ENCODE measurements at regions not wholly inside any gene's neighbourhood (a gene's known extent, or its start where the extent isn't known, plus 50 kb on each side); places are given as distances from the start of the nearest gene placed in this dataset.

DNA sequence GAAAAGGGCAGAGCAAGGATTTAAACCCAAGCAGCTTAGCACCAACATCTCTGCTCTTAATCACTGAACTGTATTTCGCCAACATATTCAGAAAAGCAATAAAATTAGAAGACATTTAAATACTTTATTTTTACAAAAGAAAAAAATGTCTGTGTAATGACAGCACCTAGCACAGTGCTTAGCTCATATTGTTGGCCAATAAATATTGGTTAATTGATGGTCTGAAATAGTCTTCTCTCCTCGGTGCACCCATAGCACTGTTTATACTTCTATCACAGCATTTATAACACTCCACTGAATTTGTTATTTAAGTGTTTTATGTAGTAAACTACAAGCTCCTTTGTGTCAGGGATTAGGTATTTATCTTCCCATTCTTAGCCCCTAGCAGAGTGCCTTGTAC is 70.9 kb upstream of the PLPPR4 start:
- no peak overlapping the region for H4K91ac ChIP-seq (replicated peaks; ENCODE audit: insufficient read length, low read length)
- 91% methylated on average over 2 of the region's 2 CpGs; no CpG with 5 or more reads in 1 of the 2 experiments for WGBS, 2 experiments (ENCODE audit: extremely low coverage in 1 of 2, insufficient coverage in 1 of 2, insufficient read length in 1 of 2, insufficient replicate concordance in 2 of 2, low coverage in 1 of 2, low lambda C conversion rate in 2 of 2, missing lambda C conversion rate in 1 of 2)
- H3K14ac ChIP-seq (ENCODE audit: insufficient read length), result no peak overlapping the region
- H3K4me2 ChIP-seq (ENCODE audit: insufficient read depth in 1 of 2, low read depth in 2 of 2, low read length in 2 of 2), result no peak overlapping the region
- H3K9me3 ChIP-seq (ENCODE audit: insufficient read depth in 2 of 2, low read depth in 1 of 2, low read length in 1 of 2), result no peaks in the 10 kb centered on the region
- H4K5ac ChIP-seq (ENCODE audit: insufficient read length, low read depth, low read length), result no peak overlapping the region
- no peak overlapping the region for H3K4ac ChIP-seq (replicated peaks; ENCODE audit: insufficient read length, low read depth, low read length)
- H3K4me3 ChIP-seq (ENCODE audit: extremely low read depth in 1 of 4, insufficient read depth in 2 of 4, low read depth in 3 of 4, low read length in 4 of 4), result no peak overlapping the region
- no peak overlapping the region for H3K23ac ChIP-seq (ENCODE audit: insufficient read length)
- ChIA-PET CTCF (ENCODE audit: partially characterized antibody) (no interaction called here), POLR2A (ENCODE audit: partially characterized antibody) (no interaction called here)
- no peak overlapping the region for H2BK20ac ChIP-seq (ENCODE audit: low read length)
- no peak overlapping the region for H3K9ac ChIP-seq (replicated peaks in 1 of 4; ENCODE audit: extremely low read depth in 1 of 4, low read depth in 3 of 4, low read length in 3 of 4)
- no peaks in the 10 kb centered on the region for H3K36me3 ChIP-seq (ENCODE audit: control insufficient read depth in 2 of 4, insufficient read depth in 4 of 4, low read length in 3 of 4)
- FAIRE-seq (no peak), DNase-seq (ENCODE audit: low read depth in 1 of 2, low spot score in 2 of 2) (no peak)
- H2AK5ac ChIP-seq (ENCODE audit: low read depth, low read length), result no peak overlapping the region
- H3K4me1 ChIP-seq (replicated peaks in 1 of 4; ENCODE audit: control insufficient read depth in 3 of 4, insufficient read depth in 4 of 4, low read length in 3 of 4), result no peaks in the 10 kb centered on the region
- no peaks in the 10 kb centered on the region for H3K23me2 ChIP-seq (ENCODE audit: low read depth, low read length)
- H2BK5ac ChIP-seq (ENCODE audit: low read depth, low read length), result no peak overlapping the region
- no peaks in the 10 kb centered on the region for H3K79me1 ChIP-seq (ENCODE audit: low read depth, low read length)
- no peak overlapping the region for H2BK15ac ChIP-seq (ENCODE audit: low read length)
- no peaks in the 10 kb centered on the region for H3K79me2 ChIP-seq (ENCODE audit: control insufficient read depth in 1 of 2, insufficient read depth in 2 of 2, low read length in 2 of 2)
- H3K56ac ChIP-seq (replicated peaks; ENCODE audit: insufficient read length, low read depth, low read length), result no peak overlapping the region
- H3K18ac ChIP-seq (ENCODE audit: extremely low read depth, low read length), result no peak overlapping the region
- no peak overlapping the region for H4K8ac ChIP-seq (ENCODE audit: extremely low read depth, insufficient read depth, low read length)
- no peak overlapping the region for H2BK12ac ChIP-seq (ENCODE audit: low read depth, low read length)
- H2AFZ ChIP-seq (ENCODE audit: low read length), result no peak overlapping the region
- no peak overlapping the region for H3K27ac ChIP-seq (ENCODE audit: low read depth, low read length)
- no peak overlapping the region for H2BK120ac ChIP-seq (replicated peaks; ENCODE audit: low read depth, low read length)
- H3K27me3 ChIP-seq (replicated peaks in 1 of 4; ENCODE audit: control insufficient read depth in 3 of 4, extremely low read depth in 1 of 4, insufficient read depth in 3 of 4, low read length in 3 of 4), result no peaks in the 10 kb centered on the region
- no peaks in the 10 kb centered on the region for H4K20me1 ChIP-seq (replicated peaks in 1 of 2; ENCODE audit: control insufficient read depth in 1 of 2, insufficient read depth in 2 of 2, low read length in 2 of 2)
- TF ChIP-seq RBBP5 (IDR thresholded peaks at IDR 0.05; ENCODE audit: borderline replicate concordance, low read depth, low read length) (no peak), TCF12 (IDR thresholded peaks at IDR 0.05; ENCODE audit: low read depth, low read length) (no peak), CEBPB (IDR thresholded peaks at IDR 0.05; ENCODE audit: low read depth, low read length) (no peak), CREB1 (IDR thresholded peaks at IDR 0.05) (no peak), NANOG (IDR thresholded peaks at IDR 0.05; ENCODE audit: insufficient read depth, low read depth, low read length, poor library complexity, severe bottlenecking) (no peak), KDM1A (IDR thresholded peaks at IDR 0.05; ENCODE audit: borderline replicate concordance, low read length) (no peak), SIN3A (conservative IDR thresholded peaks at IDR 0.05 in 1 of 2, IDR thresholded peaks at IDR 0.05 in 1 of 2; ENCODE audit: low read depth in 1 of 2, low read length in 2 of 2) (no peak), CHD1 (IDR thresholded peaks at IDR 0.05; ENCODE audit: low read depth, low read length) (no peak), JUND (IDR thresholded peaks at IDR 0.05; ENCODE audit: low read length) (no peak), CHD2 (IDR thresholded peaks at IDR 0.05; ENCODE audit: low read length) (no peak), SAP30 (IDR thresholded peaks at IDR 0.05; ENCODE audit: insufficient read depth, insufficient replicate concordance, low read length) (no peak), HDAC6 (IDR thresholded peaks at IDR 0.05; ENCODE audit: low read depth, low read length) (no peak)
- TF ChIP-seq, protein P1, sequence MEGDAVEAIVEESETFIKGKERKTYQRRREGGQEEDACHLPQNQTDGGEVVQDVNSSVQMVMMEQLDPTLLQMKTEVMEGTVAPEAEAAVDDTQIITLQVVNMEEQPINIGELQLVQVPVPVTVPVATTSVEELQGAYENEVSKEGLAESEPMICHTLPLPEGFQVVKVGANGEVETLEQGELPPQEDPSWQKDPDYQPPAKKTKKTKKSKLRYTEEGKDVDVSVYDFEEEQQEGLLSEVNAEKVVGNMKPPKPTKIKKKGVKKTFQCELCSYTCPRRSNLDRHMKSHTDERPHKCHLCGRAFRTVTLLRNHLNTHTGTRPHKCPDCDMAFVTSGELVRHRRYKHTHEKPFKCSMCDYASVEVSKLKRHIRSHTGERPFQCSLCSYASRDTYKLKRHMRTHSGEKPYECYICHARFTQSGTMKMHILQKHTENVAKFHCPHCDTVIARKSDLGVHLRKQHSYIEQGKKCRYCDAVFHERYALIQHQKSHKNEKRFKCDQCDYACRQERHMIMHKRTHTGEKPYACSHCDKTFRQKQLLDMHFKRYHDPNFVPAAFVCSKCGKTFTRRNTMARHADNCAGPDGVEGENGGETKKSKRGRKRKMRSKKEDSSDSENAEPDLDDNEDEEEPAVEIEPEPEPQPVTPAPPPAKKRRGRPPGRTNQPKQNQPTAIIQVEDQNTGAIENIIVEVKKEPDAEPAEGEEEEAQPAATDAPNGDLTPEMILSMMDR (IDR thresholded peaks at IDR 0.05; ENCODE audit: control extremely low read depth in 1 of 3, insufficient read depth in 1 of 3, low read depth in 1 of 3, low read length in 3 of 3), result no peak
